Endodermal cell (in vitro differentiated cells): ENCODE measurements at regions not wholly inside any gene's neighbourhood (a gene's known extent, or its start where the extent isn't known, plus 50 kb on each side); places are given as distances from the start of the nearest gene placed in this dataset.
A peak's percentile ranks its signal among the peaks of the same experiment; 100 is the strongest.

Experiments
- DNase-seq: peaks from one replicate; pipeline ENCODE4 v3.0.0-alpha.2; 2017
- H3K27ac ChIP-seq: 2 replicates; pipeline ENCODE4 v1.5.1; 2013; ENCODE audit warnings: mild to moderate bottlenecking, low read depth, low read length, moderate library complexity
- H3K27me3 ChIP-seq: 2 replicates; pipeline ENCODE4 v1.6.1; 2013; ENCODE audit warnings: mild to moderate bottlenecking, low read length, moderate library complexity; ENCODE audit not compliant: insufficient read depth, control insufficient read depth, poor library complexity, severe bottlenecking
- H3K36me3 ChIP-seq: 2 replicates; pipeline ENCODE4 v1.7.0; 2013; ENCODE audit warnings: mild to moderate bottlenecking, low read length, moderate library complexity; ENCODE audit not compliant: control insufficient read depth, insufficient read depth
- H3K4me1 ChIP-seq: one replicate; pipeline ENCODE4 v1.7.0; 2013; ENCODE audit warnings: low read length; ENCODE audit not compliant: control insufficient read depth, insufficient read depth
- H3K4me3 ChIP-seq: 2 replicates; pipeline ENCODE4 v1.5.1; 2013; ENCODE audit warnings: mild to moderate bottlenecking, low read length, moderate library complexity
- H3K9ac ChIP-seq: 2 replicates; pipeline ENCODE4 v1.6.1; 2013; ENCODE audit warnings: mild to moderate bottlenecking, low read length, moderate library complexity; ENCODE audit not compliant: poor library complexity, severe bottlenecking; ENCODE audit errors: extremely low read depth
- H3K9me3 ChIP-seq: 2 replicates; pipeline ENCODE4 v1.6.1; 2013; ENCODE audit warnings: mild to moderate bottlenecking, low read length, moderate library complexity; ENCODE audit not compliant: control insufficient read depth
- H3K27ac Mint-ChIP-seq: 2 replicates; pipeline ENCODE4 v1.8.0; 2020; ENCODE audit warnings: mixed read lengths
- H3K27me3 Mint-ChIP-seq: 2 replicates; pipeline ENCODE4 v1.8.0; 2021; ENCODE audit warnings: mild to moderate bottlenecking, mixed read lengths; ENCODE audit not compliant: insufficient read depth
- H3K36me3 Mint-ChIP-seq: 2 replicates; pipeline ENCODE4 v1.8.0; 2020; ENCODE audit warnings: low read depth, mixed read lengths
- H3K4me1 Mint-ChIP-seq: 2 replicates; pipeline ENCODE4 v1.8.0; 2020; ENCODE audit warnings: mixed read lengths
- H3K4me3 Mint-ChIP-seq: 2 replicates; pipeline ENCODE4 v1.8.0; 2020; ENCODE audit warnings: mild to moderate bottlenecking, moderate library complexity, mixed read lengths
- H3K9me3 Mint-ChIP-seq: 2 replicates; pipeline ENCODE4 v1.8.0; 2020; ENCODE audit warnings: mild to moderate bottlenecking, mixed read lengths
- CTCF ChIP-seq: fragments of 200-600 bp; sonication (generic); conservative IDR thresholded peaks from 2 replicates; pipeline ENCODE4 v1.5.0; 2021; ENCODE audit warnings: antibody characterized with exemption, mild to moderate bottlenecking
- WGBS, 2 experiments: methylation state at CpG; one replicate each; pipeline versions ENCODE4 v1.1.5 to v1.1.7; 2013; ENCODE audit warnings: missing lambda C conversion rate in 2 of 2, mixed read lengths in 1 of 2; ENCODE audit not compliant: insufficient coverage in 1 of 2, insufficient read length in 1 of 2; 5-methylcytosine and 5-hydroxymethylcytosine counted together

DNA sequence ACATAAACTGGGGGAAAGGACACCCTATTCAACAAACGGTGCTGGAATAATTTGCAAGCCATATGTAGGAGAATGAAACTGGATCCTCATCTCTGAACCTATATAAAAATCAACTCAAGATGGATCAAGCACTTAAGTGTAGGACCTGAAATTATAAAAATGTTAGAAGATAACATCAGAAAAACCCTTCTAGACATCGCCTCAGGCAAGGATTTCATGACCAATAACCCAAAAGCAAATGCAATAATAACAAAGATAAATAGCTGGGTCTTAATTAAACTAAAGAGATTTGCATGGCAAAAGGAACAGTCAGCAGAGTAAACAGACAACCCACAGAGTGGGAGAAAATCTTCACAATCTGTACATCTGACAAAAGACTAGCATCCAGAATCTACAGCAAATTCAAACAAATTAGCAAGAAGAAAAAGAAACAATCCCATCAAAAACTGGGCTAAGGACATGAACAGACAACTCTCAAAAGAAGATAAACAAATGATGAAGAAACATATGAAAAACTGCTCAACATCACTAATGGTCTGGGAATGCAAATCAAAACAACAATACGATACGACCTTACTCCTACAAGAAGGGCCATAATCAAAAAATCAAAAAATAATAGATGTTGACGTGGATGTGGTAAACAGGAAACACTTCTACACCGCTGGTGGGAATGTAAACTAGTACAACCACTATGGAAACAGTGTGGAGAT, 408.7 kb downstream of the CNTN6 start:
- Mint-ChIP-seq H3K4me1 (peaks cover 34% of the 10 kb centered on the region), H3K27me3 (no peaks in the 10 kb centered on the region), H3K27ac (no peak overlapping the region), H3K36me3 (no peaks in the 10 kb centered on the region), H3K4me3 (no peak overlapping the region), H3K9me3 (no peaks in the 10 kb centered on the region)
- no peak for TF ChIP-seq CTCF
- no peaks in the 10 kb centered on the region for H3K36me3 ChIP-seq
- H3K9me3 ChIP-seq = peaks cover 10% of the 10 kb centered on the region
- H3K4me1 ChIP-seq = no peaks in the 10 kb centered on the region
- H3K4me3 ChIP-seq = no peak overlapping the region
- no peak for DNase-seq
- no peaks in the 10 kb centered on the region for H3K27me3 ChIP-seq
- no peak overlapping the region for H3K27ac ChIP-seq
- no peak overlapping the region for H3K9ac ChIP-seq
- 63 to 84% methylated on average over 1 to 6 of the region's 6 CpGs for WGBS, 2 experiments

DNA sequence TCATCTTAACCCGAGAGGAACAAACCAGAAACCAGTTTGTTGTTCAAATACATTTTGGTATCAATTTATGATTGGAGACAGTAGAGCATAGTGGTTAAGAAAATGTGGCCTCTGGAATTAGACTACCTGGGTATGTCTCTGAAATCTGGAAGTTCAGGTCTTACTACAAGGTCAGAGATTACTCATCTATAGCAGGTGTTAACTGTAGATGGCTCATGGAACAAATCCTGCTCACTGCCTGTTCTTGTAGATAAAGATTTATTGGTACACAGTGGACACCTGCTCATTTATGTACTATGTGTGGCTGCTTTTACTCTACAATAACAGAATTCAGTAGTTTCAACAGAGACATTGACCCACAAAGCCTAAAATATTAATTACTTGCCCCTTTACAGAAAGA, 413.3 kb downstream of the CNTN6 start:
- H3K4me1 Mint-ChIP-seq = peaks cover 24% of the 10 kb centered on the region
- no peak overlapping the region for H3K4me3 Mint-ChIP-seq
- Histone ChIP-seq H3K27ac (no peak overlapping the region), H3K4me3 (no peak overlapping the region), H3K27me3 (no peaks in the 10 kb centered on the region), H3K9me3 (peaks cover 10% of the 10 kb centered on the region), H3K9ac (no peak overlapping the region), H3K4me1 (no peaks in the 10 kb centered on the region), H3K36me3 (no peaks in the 10 kb centered on the region)
- no peaks in the 10 kb centered on the region for H3K9me3 Mint-ChIP-seq
- H3K36me3 Mint-ChIP-seq = no peaks in the 10 kb centered on the region
- WGBS, 2 experiments = 30 to 50% methylated on average over 1 of the region's 1 CpG
- no peaks in the 10 kb centered on the region for H3K27me3 Mint-ChIP-seq
- TF ChIP-seq CTCF = no peak
- no peak overlapping the region for H3K27ac Mint-ChIP-seq
- no peak for DNase-seq

DNA sequence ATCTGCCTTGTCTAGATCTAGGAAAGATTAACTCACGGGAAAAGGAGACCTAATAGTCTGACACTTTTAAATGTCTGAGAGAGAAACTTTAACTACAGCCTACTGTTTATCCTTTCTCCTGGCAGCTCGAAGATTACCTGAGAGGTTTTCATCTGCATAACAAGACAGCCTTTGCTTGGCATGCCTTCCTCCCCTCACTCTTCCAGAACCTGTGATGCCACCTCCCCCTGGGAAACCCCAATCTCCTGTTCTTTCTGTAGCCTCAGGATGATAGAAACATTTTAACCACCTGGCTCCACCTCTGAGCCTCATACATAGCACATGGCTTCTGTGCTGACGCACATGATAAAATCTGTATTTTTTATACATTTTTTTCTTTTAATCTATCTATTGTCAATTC, 420.8 kb downstream of the CNTN6 start:
- Histone ChIP-seq H3K27ac (no peak overlapping the region), H3K4me3 (no peak overlapping the region), H3K4me1 (no peaks in the 10 kb centered on the region), H3K36me3 (no peaks in the 10 kb centered on the region), H3K9ac (no peak overlapping the region), H3K27me3 (no peaks in the 10 kb centered on the region), H3K9me3 (peaks cover 4% of the 10 kb centered on the region)
- peak; percentile 85 for DNase-seq
- Mint-ChIP-seq H3K36me3 (no peaks in the 10 kb centered on the region), H3K4me3 (no peak overlapping the region), H3K27ac (peak overlapping the region; percentile 64), H3K9me3 (no peaks in the 10 kb centered on the region), H3K4me1 (peaks cover 21% of the 10 kb centered on the region), H3K27me3 (no peaks in the 10 kb centered on the region)
- WGBS, 2 experiments = 28 to 50% methylated on average over 2 to 3 of the region's 3 CpGs
- TF ChIP-seq CTCF = no peak
